H1 (cell line): ENCODE measurements at regions not wholly inside any gene's neighbourhood (a gene's known extent, or its start where the extent isn't known, plus 50 kb on each side); places are given as distances from the start of the nearest gene placed in this dataset.

ENCODE experiments used
- CTCF ChIA-PET: fragments of 300-600 bp; sonication (Branson Sonifier 250); formaldehyde crosslinking; loops from one replicate; lab custom pipeline; 2021; ENCODE audit not compliant: partially characterized antibody; lab: Charles Lee
- POLR2A ChIA-PET: fragments of 300-600 bp; sonication (Branson Sonifier 250); formaldehyde crosslinking; loops from one replicate; lab custom pipeline; 2021; ENCODE audit warnings: inconsistent platforms; ENCODE audit not compliant: partially characterized antibody; lab: Charles Lee
- DNase-seq, 2 experiments: peaks; one replicate each; pipeline versions ENCODE4 v3.0.0 to v3.0.0-alpha.2; 2010 to 2022; ENCODE audit warnings: low spot score in 2 of 2, low read depth in 1 of 2, mixed read lengths in 1 of 2
- FAIRE-seq: peaks from 2 replicates; lab custom pipeline; 2011; peaks lifted over from hg19 to GRCh38; lab: Jason Lieb, UNC
- H2AFZ ChIP-seq: 2 replicates; pipeline ENCODE4 v1.8.1; 2012; ENCODE audit warnings: low read length, inconsistent platforms
- H2AK5ac ChIP-seq: 2 replicates; pipeline ENCODE4 v1.6.1; 2013; ENCODE audit warnings: low read depth, low read length
- H2BK120ac ChIP-seq: replicated peaks from 2 replicates; pipeline ENCODE3; 2013; ENCODE audit warnings: low read depth, low read length, inconsistent platforms
- H2BK12ac ChIP-seq: 2 replicates; pipeline ENCODE4 v1.6.1; 2013; ENCODE audit warnings: low read depth, low read length
- H2BK15ac ChIP-seq: 2 replicates; pipeline ENCODE4 v1.6.1; 2013; ENCODE audit warnings: low read length
- H2BK20ac ChIP-seq: 2 replicates; pipeline ENCODE4 v1.6.1; 2013; ENCODE audit warnings: low read length
- H2BK5ac ChIP-seq: 2 replicates; pipeline ENCODE4 v1.6.1; 2013; ENCODE audit warnings: low read depth, low read length
- H3K14ac ChIP-seq: 2 replicates; pipeline ENCODE4 v1.6.1; 2013; ENCODE audit warnings: inconsistent platforms; ENCODE audit not compliant: insufficient read length
- H3K18ac ChIP-seq: 2 replicates; pipeline ENCODE4 v1.6.1; 2013; ENCODE audit warnings: low read length; ENCODE audit errors: extremely low read depth
- H3K23ac ChIP-seq: 2 replicates; pipeline ENCODE4 v1.6.1; 2013; ENCODE audit warnings: inconsistent platforms; ENCODE audit not compliant: insufficient read length
- H3K23me2 ChIP-seq: 2 replicates; pipeline ENCODE4 v1.6.1; 2013; ENCODE audit warnings: low read depth, low read length
- H3K27ac ChIP-seq: 2 replicates; pipeline ENCODE4 v1.6.1; 2011; ENCODE audit warnings: low read depth, low read length, inconsistent platforms
- H3K27me3 ChIP-seq, 4 experiments: replicated peaks in 1 of 4; 1 replicate in 1 of 4; 2 replicates in 3 of 4; pipeline versions ENCODE4 v1.6.1 to v1.8.1; 2011 to 2013; ENCODE audit warnings: low read length in 3 of 4, mild to moderate bottlenecking in 3 of 4, inconsistent platforms in 2 of 4, mixed read lengths in 2 of 4, moderate library complexity in 1 of 4; ENCODE audit not compliant: control insufficient read depth in 3 of 4, insufficient read depth in 3 of 4; ENCODE audit errors: extremely low read depth in 1 of 4
- H3K36me3 ChIP-seq, 4 experiments: 2 replicates each; pipeline versions ENCODE4 v1.6.1 to v1.8.1; 2011 to 2013; ENCODE audit warnings: mild to moderate bottlenecking in 4 of 4, low read length in 3 of 4, moderate library complexity in 2 of 4, control low read depth in 1 of 4, inconsistent platforms in 1 of 4; ENCODE audit not compliant: insufficient read depth in 4 of 4, control insufficient read depth in 2 of 4
- H3K4ac ChIP-seq: replicated peaks from 2 replicates; pipeline ENCODE3; 2013; ENCODE audit warnings: low read length, low read depth, mixed read lengths, inconsistent platforms; ENCODE audit not compliant: insufficient read length
- H3K4me1 ChIP-seq, 4 experiments: replicated peaks in 1 of 4; 1 replicate in 1 of 4; 2 replicates in 3 of 4; pipeline versions ENCODE4 v1.6.1 to v1.8.1; 2011 to 2013; ENCODE audit warnings: low read length in 3 of 4, inconsistent platforms in 2 of 4, mixed read lengths in 1 of 4; ENCODE audit not compliant: insufficient read depth in 4 of 4, control insufficient read depth in 3 of 4
- H3K4me2 ChIP-seq, 2 experiments: 2 replicates each; pipeline versions ENCODE4 v1.6.1 to v1.8.1; 2011 to 2013; ENCODE audit warnings: low read depth in 2 of 2, low read length in 2 of 2, control low read depth in 1 of 2, inconsistent platforms in 1 of 2, mild to moderate bottlenecking in 1 of 2; ENCODE audit not compliant: insufficient read depth in 1 of 2
- H3K4me3 ChIP-seq, 4 experiments: fragments of 200-600, 300-600 bp in 1 of 4; sonication (generic), shearing (Covaris generic), sonication (Bioruptor Twin) in 1 of 4; 2 replicates each; pipeline versions ENCODE4 v1.5.1 to v1.8.1; 2011 to 2016; ENCODE audit warnings: low read length in 4 of 4, low read depth in 3 of 4, control low read depth in 2 of 4, inconsistent platforms in 2 of 4, mild to moderate bottlenecking in 2 of 4, mixed read lengths in 1 of 4, moderate library complexity in 1 of 4; ENCODE audit not compliant: insufficient read depth in 2 of 4; ENCODE audit errors: extremely low read depth in 1 of 4
- H3K56ac ChIP-seq: replicated peaks from 2 replicates; pipeline ENCODE3; 2013; ENCODE audit warnings: low read depth, mild to moderate bottlenecking, mixed read lengths, low read length, inconsistent platforms; ENCODE audit not compliant: insufficient read length
- H3K79me1 ChIP-seq: 2 replicates; pipeline ENCODE4 v1.6.1; 2013; ENCODE audit warnings: low read depth, low read length, control low read depth
- H3K79me2 ChIP-seq, 2 experiments: 2 replicates each; pipeline versions ENCODE4 v1.6.1 to v1.8.1; 2012 to 2013; ENCODE audit warnings: low read length in 2 of 2, mild to moderate bottlenecking in 2 of 2, inconsistent platforms in 1 of 2; ENCODE audit not compliant: insufficient read depth in 2 of 2, control insufficient read depth in 1 of 2
- H3K9ac ChIP-seq, 4 experiments: replicated peaks in 1 of 4; 1 replicate in 1 of 4; 2 replicates in 3 of 4; pipeline versions ENCODE4 v1.6.1 to v1.8.1; 2011 to 2013; ENCODE audit warnings: low read depth in 3 of 4, low read length in 3 of 4, control low read depth in 2 of 4, mild to moderate bottlenecking in 2 of 4, moderate library complexity in 2 of 4, inconsistent platforms in 1 of 4; ENCODE audit errors: extremely low read depth in 1 of 4
- H3K9me3 ChIP-seq, 2 experiments: 2 replicates each; pipeline versions ENCODE4 v1.6.1 to v1.8.1; 2012 to 2013; ENCODE audit warnings: mild to moderate bottlenecking in 2 of 2, moderate library complexity in 2 of 2, control low read depth in 1 of 2, inconsistent platforms in 1 of 2, low read depth in 1 of 2, low read length in 1 of 2, mixed read lengths in 1 of 2; ENCODE audit not compliant: insufficient read depth in 2 of 2
- H4K20me1 ChIP-seq, 2 experiments: replicated peaks in 1 of 2; 2 replicates each; pipeline versions ENCODE3 to v1.8.1; 2011 to 2013; ENCODE audit warnings: inconsistent platforms in 2 of 2, low read length in 2 of 2, mild to moderate bottlenecking in 1 of 2; ENCODE audit not compliant: insufficient read depth in 2 of 2, control insufficient read depth in 1 of 2
- H4K5ac ChIP-seq: 2 replicates; pipeline ENCODE4 v1.6.1; 2013; ENCODE audit warnings: low read length, low read depth, mixed read lengths, inconsistent platforms; ENCODE audit not compliant: insufficient read length
- H4K8ac ChIP-seq: 2 replicates; pipeline ENCODE4 v1.8.0; 2013; ENCODE audit warnings: mild to moderate bottlenecking, moderate library complexity, low read length, inconsistent platforms; ENCODE audit not compliant: insufficient read depth; ENCODE audit errors: extremely low read depth
- H4K91ac ChIP-seq: replicated peaks from 2 replicates; pipeline ENCODE3; 2013; ENCODE audit warnings: low read length, mixed read lengths, inconsistent platforms; ENCODE audit not compliant: insufficient read length
- BACH1 ChIP-seq: IDR thresholded peaks from 2 replicates; pipeline ENCODE4 v1.6.1; 2012; ENCODE audit warnings: low read length, improper control_type of control experiment
- BCL11A ChIP-seq, 2 experiments: IDR thresholded peaks; one replicate each; pipeline ENCODE4 v1.6.1; 2011; ENCODE audit warnings: low read depth in 2 of 2, low read length in 2 of 2, mild to moderate bottlenecking in 2 of 2
- CHD1 ChIP-seq: IDR thresholded peaks from 2 replicates; pipeline ENCODE4 v1.6.1; 2012; ENCODE audit warnings: low read depth, low read length, improper control_type of control experiment
- EGR1 ChIP-seq: IDR thresholded peaks from 2 replicates; pipeline ENCODE4 v1.6.1; 2011; ENCODE audit warnings: low read depth, low read length, borderline replicate concordance
- FOSL1 ChIP-seq: IDR thresholded peaks from 2 replicates; pipeline ENCODE4 v1.6.1; 2011; ENCODE audit warnings: mild to moderate bottlenecking, low read depth, low read length, moderate library complexity; ENCODE audit not compliant: insufficient read depth
- KDM1A ChIP-seq: fragments of 200-600, 300-600 bp; sonication (generic); IDR thresholded peaks from 2 replicates; pipeline ENCODE4 v1.7.1; 2016; ENCODE audit warnings: mild to moderate bottlenecking, low read length, borderline replicate concordance
- NANOG ChIP-seq: IDR thresholded peaks from 2 replicates; pipeline ENCODE4 v1.6.1; 2011; ENCODE audit warnings: low read length, low read depth, mild to moderate bottlenecking, inconsistent platforms; ENCODE audit not compliant: insufficient read depth, poor library complexity, severe bottlenecking
- RFX5 ChIP-seq: IDR thresholded peaks from 2 replicates; pipeline ENCODE4 v1.6.1; 2011; ENCODE audit warnings: low read depth, low read length, improper control_type of control experiment, borderline replicate concordance
- RNF2 ChIP-seq: fragments of 200-900, 300-1000 bp; sonication (generic); IDR thresholded peaks from 2 replicates; pipeline ENCODE4 v1.7.1; 2016; ENCODE audit warnings: borderline replicate concordance, low read depth, mild to moderate bottlenecking, antibody characterized with exemption, low read length; ENCODE audit not compliant: poor library complexity, severe bottlenecking; ENCODE audit errors: missing control alignments
- SIN3A ChIP-seq, 2 experiments: IDR thresholded peaks in 1 of 2; conservative IDR thresholded peaks in 1 of 2; 2 replicates each; pipeline ENCODE4 v1.6.1; 2011 to 2012; ENCODE audit warnings: low read length in 2 of 2, improper control_type of control experiment in 1 of 2, low read depth in 1 of 2, mild to moderate bottlenecking in 1 of 2
- SP1 ChIP-seq: IDR thresholded peaks from 2 replicates; pipeline ENCODE4 v1.6.1; 2011; ENCODE audit warnings: low read depth, low read length
- SP2 ChIP-seq: IDR thresholded peaks from 2 replicates; pipeline ENCODE4 v1.6.1; 2012; ENCODE audit warnings: mild to moderate bottlenecking, low read length, inconsistent platforms
- TCF12 ChIP-seq: IDR thresholded peaks from 2 replicates; pipeline ENCODE4 v1.6.1; 2011; ENCODE audit warnings: low read depth, mild to moderate bottlenecking, low read length

DNA sequence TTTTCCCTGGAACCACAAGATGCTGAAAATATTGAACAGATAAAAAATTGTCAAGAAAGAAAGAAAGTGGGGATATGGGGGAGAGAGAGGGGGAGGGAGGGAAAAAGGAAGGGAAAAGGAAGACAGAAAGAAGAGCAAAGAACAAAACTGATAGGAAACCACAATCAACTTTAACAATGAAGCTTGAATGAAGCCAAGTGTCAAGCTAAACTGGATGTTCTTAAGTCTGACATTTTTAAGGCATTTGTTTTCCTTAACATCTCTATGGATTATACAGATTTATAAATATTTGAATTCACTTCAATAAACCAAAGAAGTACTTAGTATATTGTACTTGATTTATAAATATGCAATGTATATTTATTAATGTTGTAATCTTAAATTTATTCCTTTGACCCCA is 197.6 kb upstream of the SMLR1 start:
- Histone ChIP-seq H3K4me3 (no peak overlapping the region), H3K27me3 (0 out of 7 replicates have a peak, but pooled peaks cover 0 to 2% (median 0%) of the 10 kb centered on the region in 4 experiments), H2BK120ac (no peak overlapping the region), H3K9me3 (no peaks in the 10 kb centered on the region), H4K91ac (no peak overlapping the region), H3K79me1 (no peaks in the 10 kb centered on the region), H2BK15ac (no peak overlapping the region), H3K9ac (no peak overlapping the region), H3K4me2 (no peak overlapping the region), H2AK5ac (no peak overlapping the region), H4K5ac (no peak overlapping the region), H3K14ac (no peak overlapping the region), H3K79me2 (no peaks in the 10 kb centered on the region), H2BK20ac (no peak overlapping the region), H4K8ac (no peak overlapping the region), H2BK12ac (no peak overlapping the region), H3K23me2 (no peaks in the 10 kb centered on the region), H3K56ac (no peak overlapping the region), H3K36me3 (no peaks in the 10 kb centered on the region), H2BK5ac (no peak overlapping the region), H3K4me1 (peaks cover 0 to 7% (median 2%) of the 10 kb centered on the region in 4 experiments; a peak in 3 of 7 replicates), H3K4ac (no peak overlapping the region), H4K20me1 (no peaks in the 10 kb centered on the region), H3K27ac (no peak overlapping the region), H2AFZ (no peak overlapping the region), H3K18ac (no peak overlapping the region), H3K23ac (no peak overlapping the region)
- DNase-seq (no peak), FAIRE-seq (no peak)
- ChIA-PET POLR2A (no interaction called here), CTCF (no interaction called here)
- TF ChIP-seq RNF2 (no peak), BACH1 (no peak), SP1 (no peak), NANOG (no peak), CHD1 (no peak), RFX5 (no peak), EGR1 (no peak), SP2 (no peak), KDM1A (no peak), TCF12 (no peak), SIN3A (conservative IDR thresholded peaks at IDR 0.05 in 1 of 2, IDR thresholded peaks at IDR 0.05 in 1 of 2; ENCODE audit: low read depth in 1 of 2, low read length in 2 of 2) (no peak), BCL11A (IDR thresholded peaks at IDR 0.05; ENCODE audit: low read depth in 2 of 2, low read length in 2 of 2) (no peak), FOSL1 (no peak)
